ENCODE measurements at regions not wholly inside any gene's neighbourhood (a gene's known extent, or its start where the extent isn't known, plus 50 kb on each side); places are given as distances from the start of the nearest gene placed in this dataset.

- H3K9me3 ChIP-seq (ENCODE audit: control insufficient read depth in 2 of 3, insufficient read depth in 1 of 3, low read length in 3 of 3), result no peaks in the 10 kb centered on the region
- H3K4me1 ChIP-seq (ENCODE audit: control insufficient read depth in 2 of 3, insufficient read depth in 2 of 3, low read depth in 1 of 3, low read length in 3 of 3), result no peaks in the 10 kb centered on the region
- FAIRE-seq (no peak), DNase-seq (peak in 2 of 5 donors; percentile 59 to 62)
- H3K27ac ChIP-seq (ENCODE audit: low read depth in 2 of 2, low read length in 2 of 2), result no peak overlapping the region
- intact Hi-C loops (cut with DNase I), result no loop called here
- no peak for TF ChIP-seq CTCF (IDR thresholded peaks at IDR 0.05; ENCODE audit: borderline replicate concordance, extremely low read depth, insufficient read depth)
- H3K9ac ChIP-seq (ENCODE audit: low read length in 3 of 3), result no peak overlapping the region
- H3K27me3 ChIP-seq (ENCODE audit: control insufficient read depth, insufficient read depth, low read length), result no peaks in the 10 kb centered on the region
- no peak overlapping the region for H3K4me3 ChIP-seq (ENCODE audit: low read length in 3 of 3)
- H3K36me3 ChIP-seq (ENCODE audit: control insufficient read depth in 2 of 3, insufficient read depth in 3 of 3, low read length in 3 of 3), result no peaks in the 10 kb centered on the region
Measured at GRCh38 chr12:65585648-65586602, 238.4 kb upstream of the HMGA2 start.

- Histone ChIP-seq H3K4me1 (ENCODE audit: control insufficient read depth in 2 of 3, insufficient read depth in 2 of 3, low read depth in 1 of 3, low read length in 3 of 3) (no peaks in the 10 kb centered on the region), H3K9me3 (ENCODE audit: control insufficient read depth in 2 of 3, insufficient read depth in 1 of 3, low read length in 3 of 3) (no peaks in the 10 kb centered on the region), H3K27me3 (ENCODE audit: control insufficient read depth, insufficient read depth, low read length) (no peaks in the 10 kb centered on the region), H3K36me3 (ENCODE audit: control insufficient read depth in 2 of 3, insufficient read depth in 3 of 3, low read length in 3 of 3) (no peaks in the 10 kb centered on the region), H3K9ac (ENCODE audit: low read length in 3 of 3) (no peak overlapping the region), H3K27ac (ENCODE audit: low read depth in 2 of 2, low read length in 2 of 2) (no peak overlapping the region), H3K4me3 (ENCODE audit: low read length in 3 of 3) (no peak overlapping the region)
- intact Hi-C loops (cut with DNase I), result no loop called here
- TF ChIP-seq CTCF (IDR thresholded peaks at IDR 0.05; ENCODE audit: borderline replicate concordance, extremely low read depth, insufficient read depth), result no peak
- DNase-seq (peak in 1 of 5 donors; percentile 18), FAIRE-seq (no peak)
Measured at GRCh38 chr12:65586796-65587195, 237.5 kb upstream of the HMGA2 start.

- FAIRE-seq, result no peak
- H3K27me3 ChIP-seq (ENCODE audit: control insufficient read depth, insufficient read depth, low read length), result no peaks in the 10 kb centered on the region
- H3K27ac ChIP-seq (ENCODE audit: low read depth in 2 of 2, low read length in 2 of 2), result no peak overlapping the region
- intact Hi-C loops (cut with DNase I), result no loop called here
- H3K36me3 ChIP-seq (ENCODE audit: control insufficient read depth in 2 of 3, insufficient read depth in 3 of 3, low read length in 3 of 3), result no peaks in the 10 kb centered on the region
- no peak overlapping the region for H3K4me3 ChIP-seq (ENCODE audit: low read length in 3 of 3)
- no peak overlapping the region for H3K9ac ChIP-seq (ENCODE audit: low read length in 3 of 3)
- DNase-seq, result peak in 1 of 5 donors; percentile 31
- H3K4me1 ChIP-seq (ENCODE audit: control insufficient read depth in 2 of 3, insufficient read depth in 2 of 3, low read depth in 1 of 3, low read length in 3 of 3), result no peaks in the 10 kb centered on the region
- TF ChIP-seq CTCF (IDR thresholded peaks at IDR 0.05; ENCODE audit: borderline replicate concordance, extremely low read depth, insufficient read depth), result no peak
- H3K9me3 ChIP-seq (ENCODE audit: control insufficient read depth in 2 of 3, insufficient read depth in 1 of 3, low read length in 3 of 3), result no peaks in the 10 kb centered on the region
Measured at GRCh38 chr12:65590318-65590717, 234.0 kb upstream of the HMGA2 start.
